HEK293T (cell line): ENCODE measurements at regions not wholly inside any gene's neighbourhood (a gene's known extent, or its start where the extent isn't known, plus 50 kb on each side); places are given as distances from the start of the nearest gene placed in this dataset.

Experiments
- CTCF ChIA-PET: fragments of 350-600 bp; formaldehyde crosslinking; extraction: SDS; loops from one replicate; lab custom pipeline; 2021; ENCODE audit warnings: antibody characterized with exemption, inconsistent platforms; lab: Yijun Ruan, JAX
- POLR2A ChIA-PET: fragments of 350-600 bp; formaldehyde crosslinking; extraction: SDS; loops from one replicate; lab custom pipeline; 2020; ENCODE audit warnings: antibody characterized with exemption, inconsistent platforms; lab: Yijun Ruan, JAX
- DNase-seq: peaks from one replicate; pipeline ENCODE4 v3.0.0; 2012; ENCODE audit warnings: mixed read lengths; ENCODE audit errors: extremely low spot score
- ARNT ChIP-seq: fragments of 450-650 bp; IDR thresholded peaks from 2 replicates; pipeline ENCODE4 v1.6.1; 2017; ENCODE audit warnings: mild to moderate bottlenecking
- BHLHE40 ChIP-seq: fragments of 450-650 bp; IDR thresholded peaks from 2 replicates; pipeline ENCODE4 v1.6.1; 2016; ENCODE audit warnings: mild to moderate bottlenecking, moderate library complexity, borderline replicate concordance
- CTBP1 ChIP-seq: fragments of 450-650 bp; IDR thresholded peaks from 2 replicates; pipeline ENCODE4 v1.6.1; 2016; ENCODE audit warnings: borderline replicate concordance
- ELF4 ChIP-seq: fragments of 450-650 bp; IDR thresholded peaks from 2 replicates; pipeline ENCODE4 v1.6.1; 2017; ENCODE audit warnings: antibody characterized with exemption
- FOXA1 ChIP-seq: fragments of 450-650 bp; IDR thresholded peaks from 2 replicates; pipeline ENCODE4 v1.6.1; 2016; ENCODE audit warnings: mild to moderate bottlenecking
- FOXK2 ChIP-seq: fragments of 450-650 bp; IDR thresholded peaks from 2 replicates; pipeline ENCODE4 v1.6.1; 2016; ENCODE audit warnings: mild to moderate bottlenecking
- FOXM1 ChIP-seq: fragments of 450-650 bp; IDR thresholded peaks from 2 replicates; pipeline ENCODE4 v1.6.1; 2017; ENCODE audit warnings: mild to moderate bottlenecking, borderline replicate concordance
- HDGF ChIP-seq: fragments of 450-650 bp; IDR thresholded peaks from 2 replicates; pipeline ENCODE4 v1.6.1; 2017; ENCODE audit warnings: antibody characterized with exemption, borderline replicate concordance
- L3MBTL2 ChIP-seq: fragments of 450-650 bp; conservative IDR thresholded peaks from 2 replicates; pipeline ENCODE4 v1.6.1; 2016; ENCODE audit warnings: mild to moderate bottlenecking
- LEF1 ChIP-seq: fragments of 450-650 bp; IDR thresholded peaks from 2 replicates; pipeline ENCODE4 v1.6.1; 2017; ENCODE audit warnings: mild to moderate bottlenecking, borderline replicate concordance
- NFRKB ChIP-seq: fragments of 450-650 bp; IDR thresholded peaks from 2 replicates; pipeline ENCODE4 v1.6.1; 2016; ENCODE audit warnings: mild to moderate bottlenecking, moderate library complexity
- PKNOX1 ChIP-seq: fragments of 450-650 bp; IDR thresholded peaks from 2 replicates; pipeline ENCODE4 v1.6.1; 2016
- SP1 ChIP-seq: fragments of 450-650 bp; IDR thresholded peaks from 2 replicates; pipeline ENCODE4 v1.6.1; 2017
- SUZ12 ChIP-seq: fragments of 450-650 bp; IDR thresholded peaks from 2 replicates; pipeline ENCODE4 v1.6.1; 2016; ENCODE audit warnings: mild to moderate bottlenecking
- TARDBP ChIP-seq: fragments of 450-650 bp; IDR thresholded peaks from 2 replicates; pipeline ENCODE4 v1.6.1; 2016
- ZNF384 ChIP-seq: fragments of 450-650 bp; IDR thresholded peaks from 2 replicates; pipeline ENCODE4 v1.6.1; 2016

GRCh38 chr4:160009656-160010493, 907.0 kb downstream of the RAPGEF2 start:
- POLR2A ChIA-PET = no interaction called here
- CTCF ChIA-PET = no interaction called here
- TF ChIP-seq TARDBP = no peak
- no peak for TF ChIP-seq LEF1
- TF ChIP-seq L3MBTL2 = no peak
- TF ChIP-seq ELF4 = no peak
- TF ChIP-seq BHLHE40 = no peak
- TF ChIP-seq FOXK2 = no peak
- TF ChIP-seq FOXA1 = no peak
- TF ChIP-seq ARNT = no peak
- TF ChIP-seq SUZ12 = no peak
- TF ChIP-seq ZNF384 = no peak
- no peak for TF ChIP-seq NFRKB
- TF ChIP-seq SP1 = no peak
- TF ChIP-seq CTBP1 = no peak
- TF ChIP-seq FOXM1 = no peak
- TF ChIP-seq HDGF = no peak
- TF ChIP-seq PKNOX1 = no peak
- no peak for DNase-seq

GRCh38 chr4:160019936-160020335, 917.1 kb downstream of the RAPGEF2 start:
- DNase-seq = no peak
- CTCF ChIA-PET = no interaction called here

GRCh38 chr4:160020804-160021203, 917.9 kb downstream of the RAPGEF2 start:
- no peak for TF ChIP-seq ELF4
- TF ChIP-seq FOXA1 = no peak
- no peak for TF ChIP-seq LEF1
- no peak for TF ChIP-seq NFRKB
- no peak for TF ChIP-seq TARDBP
- no peak for TF ChIP-seq SP1
- no peak for TF ChIP-seq HDGF
- no peak for TF ChIP-seq FOXK2
- no peak for TF ChIP-seq L3MBTL2
- no peak for TF ChIP-seq SUZ12
- no peak for TF ChIP-seq FOXM1
- TF ChIP-seq BHLHE40 = no peak
- TF ChIP-seq ARNT = no peak
- no peak for TF ChIP-seq ZNF384
- TF ChIP-seq PKNOX1 = no peak
- no peak for TF ChIP-seq CTBP1
- ChIA-PET CTCF (no interaction called here), POLR2A (no interaction called here)
- no peak for DNase-seq

More at GRCh38 chr4:160019936-160020335, 917.1 kb downstream of the RAPGEF2 start:
- POLR2A ChIA-PET = no interaction called here
- TF ChIP-seq PKNOX1 (no peak), HDGF (no peak), FOXM1 (no peak), SP1 (no peak), BHLHE40 (no peak), ARNT (no peak), FOXK2 (no peak), TARDBP (no peak), ELF4 (no peak), ZNF384 (no peak), FOXA1 (no peak), SUZ12 (no peak), LEF1 (no peak), L3MBTL2 (no peak), CTBP1 (no peak), NFRKB (no peak)

- TF ChIP-seq BHLHE40 (no peak), FOXA1 (no peak), SP1 (no peak), FOXK2 (no peak), PKNOX1 (no peak), SUZ12 (no peak), ELF4 (no peak), FOXM1 (no peak), HDGF (no peak)
- no peak for DNase-seq
- ChIA-PET CTCF (no interaction called here), POLR2A (no interaction called here)
These were observed 919.0 kb downstream of the RAPGEF2 start for GRCh38 chr4:160021870-160022269.

GRCh38 chr4:160026721-160027120, 923.8 kb downstream of the RAPGEF2 start:
- POLR2A ChIA-PET = no interaction called here
- no peak for TF ChIP-seq ARNT
- TF ChIP-seq L3MBTL2 = no peak
- no peak for TF ChIP-seq NFRKB
- no peak for TF ChIP-seq ZNF384
- TF ChIP-seq HDGF = no peak
- TF ChIP-seq ELF4 = no peak
- TF ChIP-seq CTBP1 = no peak
- TF ChIP-seq FOXM1 = no peak
- CTCF ChIA-PET = no interaction called here
- no peak for DNase-seq
